Lower leg skin (tissue), 3 donors: ENCODE measurements at regions not wholly inside any gene's neighbourhood (a gene's known extent, or its start where the extent isn't known, plus 50 kb on each side); places are given as distances from the start of the nearest gene placed in this dataset.

Experiments used
- POLR2A ChIP-seq, 2 donors: fragments of 450-650 bp; IDR thresholded peaks; one replicate each; pipeline ENCODE4 v1.6.1; 2016 to 2017; ENCODE audit warnings: antibody characterized with exemption in 2 of 2, mild to moderate bottlenecking in 1 of 2, moderate library complexity in 1 of 2
- TF ChIP-seq, protein P1 (sequence below), 3 donors: fragments of 450-650 bp; IDR thresholded peaks; one replicate each; pipeline ENCODE4 v1.5.1; 2016; ENCODE audit warnings: antibody characterized with exemption in 3 of 3, mild to moderate bottlenecking in 3 of 3, moderate library complexity in 2 of 3

DNA sequence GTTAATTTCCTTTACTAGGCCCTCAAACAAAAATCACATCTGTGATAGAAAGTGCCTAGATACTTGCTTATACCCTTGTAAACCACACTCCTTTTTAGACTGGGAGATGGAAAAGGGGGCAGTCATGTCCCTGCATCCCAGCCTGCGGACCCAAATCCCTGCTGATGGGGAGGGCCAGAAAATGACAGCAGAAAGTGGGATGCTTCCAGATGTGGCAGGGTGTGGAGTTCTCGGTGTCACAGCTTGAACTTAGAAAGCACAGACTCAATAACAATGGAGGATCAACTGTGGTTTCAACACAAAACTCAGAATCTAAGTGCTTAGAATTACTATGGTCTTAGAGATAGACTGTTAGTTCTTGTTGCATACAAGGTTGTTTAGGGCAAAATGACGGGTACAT, 95.6 kb upstream of the F3 start:
- TF ChIP-seq, protein P1, sequence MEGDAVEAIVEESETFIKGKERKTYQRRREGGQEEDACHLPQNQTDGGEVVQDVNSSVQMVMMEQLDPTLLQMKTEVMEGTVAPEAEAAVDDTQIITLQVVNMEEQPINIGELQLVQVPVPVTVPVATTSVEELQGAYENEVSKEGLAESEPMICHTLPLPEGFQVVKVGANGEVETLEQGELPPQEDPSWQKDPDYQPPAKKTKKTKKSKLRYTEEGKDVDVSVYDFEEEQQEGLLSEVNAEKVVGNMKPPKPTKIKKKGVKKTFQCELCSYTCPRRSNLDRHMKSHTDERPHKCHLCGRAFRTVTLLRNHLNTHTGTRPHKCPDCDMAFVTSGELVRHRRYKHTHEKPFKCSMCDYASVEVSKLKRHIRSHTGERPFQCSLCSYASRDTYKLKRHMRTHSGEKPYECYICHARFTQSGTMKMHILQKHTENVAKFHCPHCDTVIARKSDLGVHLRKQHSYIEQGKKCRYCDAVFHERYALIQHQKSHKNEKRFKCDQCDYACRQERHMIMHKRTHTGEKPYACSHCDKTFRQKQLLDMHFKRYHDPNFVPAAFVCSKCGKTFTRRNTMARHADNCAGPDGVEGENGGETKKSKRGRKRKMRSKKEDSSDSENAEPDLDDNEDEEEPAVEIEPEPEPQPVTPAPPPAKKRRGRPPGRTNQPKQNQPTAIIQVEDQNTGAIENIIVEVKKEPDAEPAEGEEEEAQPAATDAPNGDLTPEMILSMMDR (IDR thresholded peaks at IDR 0.05), result no peak
- TF ChIP-seq POLR2A (IDR thresholded peaks at IDR 0.05), result no peak
